ENCODE measurements at regions not wholly inside any gene's neighbourhood (a gene's known extent, or its start where the extent isn't known, plus 50 kb on each side); places are given as distances from the start of the nearest gene placed in this dataset.
"Not testable (repeated sequence)": the region's sequence is repeated elsewhere in the genome, so short reads cannot be mapped to it uniquely, and the experiment has no call there.

GRCh38 chr2:215658635-215659305 is 222.9 kb upstream of the FN1 start:
- DNase-seq (no peak), ATAC-seq (peak; percentile 72 to 74)
- intact Hi-C loops (cut with DNase I) = no loop called here

DNA sequence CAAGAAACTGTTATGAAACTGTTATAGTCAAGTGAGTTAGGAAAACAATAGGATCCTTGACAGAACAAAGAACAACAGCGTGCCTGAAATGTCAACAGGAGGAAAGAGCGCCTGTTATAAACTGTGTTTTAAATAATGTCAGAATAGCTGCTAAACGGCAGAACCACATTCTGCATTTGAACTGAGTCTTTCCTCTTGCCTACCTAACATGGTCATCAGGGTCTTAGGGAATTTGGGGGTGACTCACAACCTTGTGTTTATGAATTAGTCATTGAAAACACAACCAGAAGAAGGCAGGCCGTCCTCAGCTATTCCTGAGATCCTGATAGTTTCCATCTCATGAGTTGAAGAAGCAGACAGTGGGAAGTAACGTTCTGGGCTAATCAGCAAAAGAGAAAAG is 222.0 kb upstream of the FN1 start:
- DNase-seq (no peak), ATAC-seq (peak in 1 of 2 donors; percentile 84)
- intact Hi-C loops (cut with DNase I) = no loop called here

DNA sequence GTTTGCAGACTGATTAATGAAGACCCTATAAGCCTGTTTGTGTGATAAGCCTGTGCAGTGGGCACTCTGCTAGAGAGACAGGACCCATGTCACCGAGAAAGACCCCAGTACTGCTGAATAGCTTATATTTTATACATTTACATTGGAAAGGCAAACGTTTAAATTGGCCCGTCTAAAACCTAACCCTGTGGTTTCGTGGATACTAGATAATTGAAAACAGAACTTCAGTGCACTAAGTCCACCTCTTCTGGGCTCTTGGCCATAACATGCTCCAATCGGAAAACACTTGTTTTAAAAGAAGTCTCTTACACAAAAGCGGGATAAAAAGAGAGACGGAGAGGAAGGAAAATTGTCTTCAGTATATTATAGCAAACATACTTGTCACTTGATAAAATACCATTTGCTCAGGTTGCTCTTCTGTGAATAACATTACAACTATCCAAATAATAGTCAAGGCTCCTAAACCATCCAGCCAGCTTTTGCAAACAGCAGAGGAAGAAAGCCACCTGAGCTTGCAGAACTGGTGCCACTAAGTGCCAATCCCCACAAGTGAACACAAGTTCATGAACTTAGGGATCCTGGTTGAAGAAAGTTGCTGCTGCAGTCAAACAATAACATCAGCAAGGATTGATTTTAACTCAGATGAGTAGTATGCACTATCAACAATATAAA is 218.4 kb upstream of the FN1 start:
- intact Hi-C loops (cut with DNase I) = no loop called here
- ATAC-seq = peak in 1 of 2 donors; percentile 26
- no peak for DNase-seq

DNA sequence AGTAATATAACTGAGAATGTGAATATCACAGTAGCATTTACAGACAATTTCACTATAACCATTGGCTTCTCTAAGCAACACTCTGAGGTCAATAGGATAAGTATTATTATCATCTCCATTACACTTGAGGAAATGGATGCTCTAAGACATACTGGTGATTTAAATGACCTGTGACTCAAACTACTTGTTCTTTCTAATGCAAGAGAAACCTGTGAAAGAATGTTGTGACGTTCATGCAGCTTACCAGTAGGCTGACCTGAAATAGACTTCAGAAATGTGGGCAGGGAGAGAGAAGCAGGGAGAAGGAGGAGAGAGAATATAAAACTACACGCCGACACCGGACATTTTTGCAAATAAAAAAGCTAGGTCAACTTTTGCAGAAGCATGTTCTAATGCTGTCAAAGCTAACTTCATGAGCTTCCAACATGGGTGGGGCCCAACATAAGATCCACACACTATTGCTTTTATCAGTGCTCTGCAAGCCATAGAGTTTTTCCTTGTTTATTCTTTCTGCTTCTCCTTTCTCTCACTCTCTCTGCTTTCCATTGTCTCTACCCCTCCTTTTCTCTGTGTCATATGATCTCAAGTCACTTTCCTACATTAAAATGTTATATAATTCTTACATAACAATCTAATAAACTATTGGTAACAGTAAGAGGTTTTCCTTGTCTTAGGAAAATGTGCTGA is 217.6 kb upstream of the FN1 start:
- no peak for ATAC-seq
- intact Hi-C loops (cut with DNase I) = no loop called here
- no peak for DNase-seq

- intact Hi-C loops (cut with DNase I) = no loop called here
- DNase-seq = no peak
- no peak for ATAC-seq
Measured at GRCh38 chr2:215652388-215652787, 216.5 kb upstream of the FN1 start.

DNA sequence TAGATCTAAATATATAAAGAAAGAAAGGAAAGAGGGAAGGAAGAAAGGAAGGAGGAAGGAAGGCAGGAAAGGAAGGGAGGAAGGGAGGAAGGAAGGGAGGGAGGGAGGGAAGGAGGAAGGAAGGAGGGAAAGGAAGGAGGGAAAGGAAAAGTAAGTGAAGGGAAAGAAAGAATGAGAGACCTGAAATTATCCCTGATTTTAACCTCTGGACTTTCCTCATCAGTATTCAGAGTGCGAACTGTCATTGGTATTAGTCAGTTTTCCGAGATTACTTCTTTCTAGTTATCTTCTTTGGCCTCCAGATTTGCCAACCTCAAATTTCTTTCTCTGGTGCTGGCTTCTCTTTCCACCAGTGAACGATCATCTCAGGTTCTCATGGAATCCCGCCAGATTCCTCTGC is 215.5 kb upstream of the FN1 start:
- ATAC-seq (no peak), DNase-seq (no peak)
- intact Hi-C loops (cut with DNase I) = no loop called here

GRCh38 chr2:215644233-215644897 is 208.5 kb upstream of the FN1 start:
- intact Hi-C loops (cut with DNase I) = no loop called here

GRCh38 chr2:215638687-215639086 is 202.8 kb upstream of the FN1 start:
- DNase-seq (no peak), ATAC-seq (no peak)
- intact Hi-C loops (cut with DNase I) = no loop called here

More at GRCh38 chr2:215644233-215644897, 208.5 kb upstream of the FN1 start:
- no peak for ATAC-seq
- no peak for DNase-seq

GRCh38 chr2:215637651-215638050 is 201.8 kb upstream of the FN1 start:
- DNase-seq = no peak
- intact Hi-C loops (cut with DNase I) = no loop called here
- ATAC-seq = no peak

DNA sequence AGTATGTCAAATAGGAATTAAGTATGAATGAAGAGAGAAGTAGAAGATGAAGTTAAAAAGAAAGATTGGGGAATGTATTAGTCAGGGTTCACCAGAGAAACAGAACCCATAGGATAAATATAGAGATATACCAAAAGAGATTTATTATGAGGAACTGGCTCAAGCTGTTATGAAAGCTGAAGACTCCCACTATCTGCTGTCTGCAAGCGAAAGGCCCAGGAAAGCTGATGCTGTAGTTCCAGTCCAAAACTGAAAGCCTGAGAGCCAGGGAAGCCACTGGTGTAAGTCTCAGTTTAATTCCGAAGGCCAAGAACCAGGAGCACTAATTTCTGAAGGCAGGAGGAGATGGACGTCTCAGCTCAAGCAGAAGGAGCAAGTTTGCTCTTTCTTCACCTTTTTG is 200.9 kb upstream of the FN1 start:
- intact Hi-C loops (cut with DNase I) = no loop called here
- ATAC-seq (no peak), DNase-seq (no peak)

GRCh38 chr2:215635788-215636139 is 199.9 kb upstream of the FN1 start:
- DNase-seq (no peak), ATAC-seq (peak in 1 of 2 donors; percentile 36)
- intact Hi-C loops (cut with DNase I) = no loop called here

- DNase-seq = no peak
- intact Hi-C loops (cut with DNase I) = no loop called here
- ATAC-seq = no peak
Measured at GRCh38 chr2:215635071-215635787, 199.4 kb upstream of the FN1 start.

- intact Hi-C loops (cut with DNase I) = no loop called here
- DNase-seq (no peak), ATAC-seq (no peak)
Measured at GRCh38 chr2:215633360-215633759, 197.5 kb upstream of the FN1 start.

DNA sequence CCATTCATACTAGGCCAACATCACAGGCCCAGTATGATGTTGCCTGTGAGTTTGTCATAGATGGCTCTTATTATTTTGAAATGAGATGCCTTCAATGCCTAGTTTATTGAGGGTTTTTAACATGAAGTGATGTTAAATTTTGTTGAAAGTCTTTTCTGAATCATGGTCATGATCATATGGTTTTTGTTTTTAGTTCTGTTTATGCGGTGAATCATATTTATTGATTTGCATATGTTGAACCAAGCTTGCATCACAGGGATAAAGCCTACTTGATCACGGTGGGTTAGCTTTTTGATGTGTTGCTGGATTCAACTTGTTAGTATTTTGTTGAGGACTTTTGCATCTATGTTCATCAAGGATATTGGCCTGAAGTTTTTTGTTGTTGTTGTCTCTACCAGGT is 195.8 kb upstream of the FN1 start:
- intact Hi-C loops (cut with DNase I) = no loop called here
- ATAC-seq = no peak
- no peak for DNase-seq

GRCh38 chr2:215630796-215631195 is 194.9 kb upstream of the FN1 start:
- intact Hi-C loops (cut with DNase I); ATAC-seq; DNase-seq: not testable (repeated sequence)

GRCh38 chr2:215627771-215628170 is 191.9 kb upstream of the FN1 start:
- intact Hi-C loops (cut with DNase I) = no loop called here
- ATAC-seq (no peak), DNase-seq (no peak)

DNA sequence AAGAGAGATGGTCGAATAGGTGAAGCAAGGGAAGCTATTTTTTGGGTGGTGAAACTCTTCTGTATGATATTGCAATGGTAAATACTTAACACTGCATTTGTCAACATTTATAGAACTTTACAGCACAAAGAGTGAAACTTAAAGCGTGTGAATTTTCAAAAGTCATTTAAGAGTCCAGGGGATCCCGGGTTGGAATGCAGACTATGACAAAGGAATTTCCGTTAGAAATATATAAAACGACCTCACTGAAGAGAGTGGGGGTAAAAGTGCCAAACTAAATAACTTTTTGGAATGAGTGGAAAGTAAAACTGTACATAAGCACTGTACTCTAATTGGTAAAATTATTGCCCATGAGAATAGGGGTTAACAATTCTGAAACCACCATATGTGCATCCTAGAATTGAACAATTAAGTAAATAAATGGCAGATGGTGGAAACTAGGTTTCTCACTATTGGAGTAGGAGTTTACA is 191.0 kb upstream of the FN1 start:
- intact Hi-C loops (cut with DNase I) = no loop called here
- DNase-seq = no peak
- ATAC-seq = no peak

DNA sequence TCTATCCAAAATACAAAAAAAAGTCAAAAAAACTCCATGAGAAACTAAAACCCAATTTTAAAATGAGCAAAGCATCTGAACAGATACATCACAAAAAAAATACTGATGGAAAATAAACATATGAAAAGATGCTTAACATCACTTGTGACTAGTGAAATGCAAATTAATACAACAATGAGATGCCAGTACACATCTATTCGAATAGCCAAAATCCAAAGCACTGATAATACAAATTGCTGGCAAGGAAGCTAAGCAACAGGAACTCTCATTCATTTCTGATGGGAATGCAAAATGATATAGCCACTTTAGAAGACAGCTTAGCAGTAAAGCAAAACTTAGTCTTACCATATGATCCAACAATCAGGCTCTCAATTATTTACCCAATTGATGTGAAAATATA is 190.2 kb upstream of the FN1 start:
- intact Hi-C loops (cut with DNase I) = no loop called here
- ATAC-seq (no peak), DNase-seq (no peak)

DNA sequence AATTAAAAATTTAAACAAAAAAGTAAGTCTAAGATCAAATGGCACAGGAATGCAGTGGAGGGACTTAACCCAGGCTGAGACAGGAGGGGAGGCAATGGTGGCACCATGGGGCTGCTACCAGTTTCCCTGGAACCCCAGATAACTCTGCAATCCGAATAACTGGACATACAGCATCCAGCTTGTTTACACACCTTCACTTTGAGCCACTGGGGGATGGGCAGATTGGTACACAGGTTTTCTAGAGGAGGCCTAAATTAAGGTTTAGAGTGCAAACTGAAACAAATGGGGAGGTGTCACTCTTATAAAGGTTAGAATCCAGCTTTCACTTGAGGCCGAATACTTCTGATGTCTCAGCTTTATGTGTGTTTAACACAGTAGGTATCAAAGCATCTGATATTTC is 189.3 kb upstream of the FN1 start:
- intact Hi-C loops (cut with DNase I) = no loop called here
- no peak for DNase-seq
- ATAC-seq = no peak
